GM12878 (cell line): ENCODE measurements at regions not wholly inside any gene's neighbourhood (a gene's known extent, or its start where the extent isn't known, plus 50 kb on each side); places are given as distances from the start of the nearest gene placed in this dataset.

Experiments
- FOXM1 ChIP-seq: IDR thresholded peaks from 2 replicates; pipeline ENCODE4 v1.6.1; 2012; ENCODE audit warnings: low read depth, mild to moderate bottlenecking, inconsistent platforms, low read length, moderate library complexity
- MXI1 ChIP-seq: fragments of 150-350 bp; IDR thresholded peaks from 2 replicates; pipeline ENCODE4 v1.6.1; 2011; ENCODE audit warnings: low read depth, mild to moderate bottlenecking, inconsistent platforms, low read length, improper control_type of control experiment
- POLR2A ChIP-seq: IDR thresholded peaks from 2 replicates; pipeline ENCODE4 v1.6.1; 2011; ENCODE audit warnings: low read depth, mild to moderate bottlenecking, low read length
- SIN3A ChIP-seq: IDR thresholded peaks from 2 replicates; pipeline ENCODE4 v1.6.1; 2012; ENCODE audit warnings: low read depth, low read length, improper control_type of control experiment
- SRF ChIP-seq, 2 experiments: IDR thresholded peaks; 2 replicates each; pipeline ENCODE4 v1.6.1; 2011; ENCODE audit warnings: low read depth in 2 of 2, low read length in 2 of 2, mild to moderate bottlenecking in 1 of 2, moderate library complexity in 1 of 2
- TBL1XR1 ChIP-seq: IDR thresholded peaks from 2 replicates; pipeline ENCODE4 v1.6.1; 2012; ENCODE audit warnings: low read depth, low read length, improper control_type of control experiment
- YY1 ChIP-seq: IDR thresholded peaks from 2 replicates; pipeline ENCODE4 v1.6.1; 2011; ENCODE audit warnings: low read depth, mild to moderate bottlenecking, low read length
- ZNF217 ChIP-seq: fragments of 450-650 bp; IDR thresholded peaks from 2 replicates; pipeline ENCODE4 v1.6.1; 2017; ENCODE audit warnings: antibody characterized with exemption, mild to moderate bottlenecking
- TF ChIP-seq, protein P1 (sequence below), 3 experiments: IDR thresholded peaks in 2 of 3; conservative IDR thresholded peaks in 1 of 3; 2 replicates each; pipeline ENCODE4 v1.5.1; 2011; ENCODE audit warnings: low read depth in 3 of 3, low read length in 3 of 3, mild to moderate bottlenecking in 3 of 3, control low read depth in 2 of 3, moderate library complexity in 2 of 3, inconsistent platforms in 1 of 3, mixed read lengths in 1 of 3; ENCODE audit not compliant: control insufficient read depth in 2 of 3, insufficient read depth in 1 of 3; ENCODE audit errors: extremely low read depth in 1 of 3
- TF ChIP-seq, protein P2 (sequence below): IDR thresholded peaks from 2 replicates; pipeline ENCODE4 v1.6.1; 2011; ENCODE audit warnings: borderline replicate concordance, low read depth, mild to moderate bottlenecking, moderate library complexity, mixed read lengths, low read length; ENCODE audit not compliant: insufficient read depth; ENCODE audit errors: extremely low read length

DNA sequence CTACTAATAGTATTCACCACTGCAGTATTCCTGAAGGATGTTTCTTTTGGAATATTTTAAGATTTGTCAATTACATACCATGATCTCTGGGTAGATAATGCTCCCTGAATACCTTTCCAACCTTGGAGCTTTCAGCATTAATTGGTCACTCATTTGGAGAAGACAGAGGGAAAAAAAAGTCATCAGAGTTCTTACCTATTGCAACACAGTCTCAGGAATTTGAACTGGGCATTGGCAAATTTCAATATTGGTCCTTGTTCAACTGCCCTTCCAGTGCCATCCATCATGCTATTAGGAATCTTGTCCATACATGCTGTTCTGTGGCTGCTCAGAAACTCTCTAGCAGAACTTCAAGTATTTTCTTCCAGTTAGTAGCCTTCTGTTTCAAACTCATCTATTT is 83.6 kb upstream of the KCNJ3 start:
- TF ChIP-seq MXI1: no peak
- TF ChIP-seq, protein P1, sequence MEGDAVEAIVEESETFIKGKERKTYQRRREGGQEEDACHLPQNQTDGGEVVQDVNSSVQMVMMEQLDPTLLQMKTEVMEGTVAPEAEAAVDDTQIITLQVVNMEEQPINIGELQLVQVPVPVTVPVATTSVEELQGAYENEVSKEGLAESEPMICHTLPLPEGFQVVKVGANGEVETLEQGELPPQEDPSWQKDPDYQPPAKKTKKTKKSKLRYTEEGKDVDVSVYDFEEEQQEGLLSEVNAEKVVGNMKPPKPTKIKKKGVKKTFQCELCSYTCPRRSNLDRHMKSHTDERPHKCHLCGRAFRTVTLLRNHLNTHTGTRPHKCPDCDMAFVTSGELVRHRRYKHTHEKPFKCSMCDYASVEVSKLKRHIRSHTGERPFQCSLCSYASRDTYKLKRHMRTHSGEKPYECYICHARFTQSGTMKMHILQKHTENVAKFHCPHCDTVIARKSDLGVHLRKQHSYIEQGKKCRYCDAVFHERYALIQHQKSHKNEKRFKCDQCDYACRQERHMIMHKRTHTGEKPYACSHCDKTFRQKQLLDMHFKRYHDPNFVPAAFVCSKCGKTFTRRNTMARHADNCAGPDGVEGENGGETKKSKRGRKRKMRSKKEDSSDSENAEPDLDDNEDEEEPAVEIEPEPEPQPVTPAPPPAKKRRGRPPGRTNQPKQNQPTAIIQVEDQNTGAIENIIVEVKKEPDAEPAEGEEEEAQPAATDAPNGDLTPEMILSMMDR (IDR thresholded peaks at IDR 0.05 in 2 of 3, conservative IDR thresholded peaks at IDR 0.05 in 1 of 3; ENCODE audit: control insufficient read depth in 2 of 3, extremely low read depth in 1 of 3, insufficient read depth in 1 of 3, low read depth in 3 of 3, low read length in 3 of 3): no peak
- TF ChIP-seq ZNF217: no peak
- TF ChIP-seq YY1: no peak
- TF ChIP-seq FOXM1: no peak
- no peak for TF ChIP-seq POLR2A
- TF ChIP-seq, protein P2, sequence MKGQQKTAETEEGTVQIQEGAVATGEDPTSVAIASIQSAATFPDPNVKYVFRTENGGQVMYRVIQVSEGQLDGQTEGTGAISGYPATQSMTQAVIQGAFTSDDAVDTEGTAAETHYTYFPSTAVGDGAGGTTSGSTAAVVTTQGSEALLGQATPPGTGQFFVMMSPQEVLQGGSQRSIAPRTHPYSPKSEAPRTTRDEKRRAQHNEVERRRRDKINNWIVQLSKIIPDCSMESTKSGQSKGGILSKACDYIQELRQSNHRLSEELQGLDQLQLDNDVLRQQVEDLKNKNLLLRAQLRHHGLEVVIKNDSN: no peak
- TF ChIP-seq SRF (IDR thresholded peaks at IDR 0.05; ENCODE audit: low read depth in 2 of 2, low read length in 2 of 2): no peak
- TF ChIP-seq TBL1XR1: no peak
- no peak for TF ChIP-seq SIN3A
